ENCODE measurements at regions not wholly inside any gene's neighbourhood (a gene's known extent, or its start where the extent isn't known, plus 50 kb on each side); places are given as distances from the start of the nearest gene placed in this dataset.

- Histone ChIP-seq H3K9me3 (ENCODE audit: low read length) (no peaks in the 10 kb centered on the region), H3K36me3 (ENCODE audit: insufficient read depth, low read length) (no peaks in the 10 kb centered on the region), H3K4me1 (ENCODE audit: insufficient read depth, low read length) (peaks cover 5% of the 10 kb centered on the region), H3K27ac (ENCODE audit: low read depth, low read length) (no peak overlapping the region), H3K27me3 (ENCODE audit: control insufficient read depth in 1 of 2, insufficient read depth in 2 of 2, low read length in 2 of 2) (peaks cover 0 to 5% of the 10 kb centered on the region in 2 donors), H3K4me3 (ENCODE audit: low read depth in 1 of 2, low read length in 2 of 2) (no peak overlapping the region), H3K9ac (ENCODE audit: low read length) (no peak overlapping the region)
These were observed 114.4 kb upstream of the COPS8 start for GRCh38 chr2:236971131-236971821.

GRCh38 chr2:236971919-236972381 lies 113.7 kb upstream of the COPS8 start:
- H3K9ac ChIP-seq (ENCODE audit: low read length) = no peak overlapping the region
- no peaks in the 10 kb centered on the region for H3K36me3 ChIP-seq (ENCODE audit: insufficient read depth, low read length)
- H3K27ac ChIP-seq (ENCODE audit: low read depth, low read length) = no peak overlapping the region
- no peaks in the 10 kb centered on the region for H3K9me3 ChIP-seq (ENCODE audit: low read length)
- H3K4me1 ChIP-seq (ENCODE audit: insufficient read depth, low read length) = peaks cover 5% of the 10 kb centered on the region
- peaks cover 0 to 5% of the 10 kb centered on the region in 2 donors for H3K27me3 ChIP-seq (ENCODE audit: control insufficient read depth in 1 of 2, insufficient read depth in 2 of 2, low read length in 2 of 2)
- no peak overlapping the region for H3K4me3 ChIP-seq (ENCODE audit: low read depth in 1 of 2, low read length in 2 of 2)

DNA sequence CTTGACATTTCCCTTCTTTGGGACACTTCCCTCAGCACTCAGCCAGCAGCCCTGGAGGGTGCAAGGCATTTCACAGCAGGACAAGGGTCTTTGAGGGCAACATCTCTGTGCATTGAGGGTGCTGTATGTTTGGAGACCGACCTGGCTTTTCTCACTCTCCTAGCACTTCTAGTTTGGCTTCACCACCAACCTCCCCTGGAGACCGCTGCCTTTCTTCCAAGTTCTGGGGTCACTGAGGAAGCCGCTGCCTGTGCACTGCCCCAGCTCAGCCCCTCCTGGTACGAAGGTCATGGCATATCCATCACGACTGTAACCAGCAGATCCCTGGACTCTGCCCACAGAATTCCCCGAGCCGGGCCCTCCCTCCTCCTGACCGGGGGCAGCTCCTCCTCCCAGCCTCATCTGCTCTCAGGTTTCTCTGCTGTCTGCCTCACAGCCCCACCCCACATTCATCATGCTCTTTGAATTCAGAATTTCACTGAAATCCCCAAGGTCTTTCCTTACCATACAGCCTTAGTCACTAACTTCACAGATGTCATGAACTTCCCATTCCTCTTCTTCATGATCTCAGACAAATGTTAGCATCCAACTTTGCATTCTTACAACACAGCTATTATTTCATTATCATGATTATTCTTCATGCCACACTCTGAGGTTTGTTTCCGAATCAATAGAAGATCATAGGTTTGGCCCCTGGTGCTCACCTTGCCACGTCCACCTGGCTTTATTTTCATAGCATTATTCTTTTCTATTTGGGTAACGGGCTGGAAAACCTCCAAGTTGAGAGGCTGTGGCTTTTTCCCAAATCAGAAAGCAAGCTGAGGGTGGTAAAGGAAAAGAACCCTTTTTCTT lies 113.0 kb upstream of the COPS8 start:
- Histone ChIP-seq H3K27me3 (ENCODE audit: control insufficient read depth in 1 of 2, insufficient read depth in 2 of 2, low read length in 2 of 2) (peaks cover 0 to 5% of the 10 kb centered on the region in 2 donors), H3K4me3 (ENCODE audit: low read depth in 1 of 2, low read length in 2 of 2) (no peak overlapping the region)

DNA sequence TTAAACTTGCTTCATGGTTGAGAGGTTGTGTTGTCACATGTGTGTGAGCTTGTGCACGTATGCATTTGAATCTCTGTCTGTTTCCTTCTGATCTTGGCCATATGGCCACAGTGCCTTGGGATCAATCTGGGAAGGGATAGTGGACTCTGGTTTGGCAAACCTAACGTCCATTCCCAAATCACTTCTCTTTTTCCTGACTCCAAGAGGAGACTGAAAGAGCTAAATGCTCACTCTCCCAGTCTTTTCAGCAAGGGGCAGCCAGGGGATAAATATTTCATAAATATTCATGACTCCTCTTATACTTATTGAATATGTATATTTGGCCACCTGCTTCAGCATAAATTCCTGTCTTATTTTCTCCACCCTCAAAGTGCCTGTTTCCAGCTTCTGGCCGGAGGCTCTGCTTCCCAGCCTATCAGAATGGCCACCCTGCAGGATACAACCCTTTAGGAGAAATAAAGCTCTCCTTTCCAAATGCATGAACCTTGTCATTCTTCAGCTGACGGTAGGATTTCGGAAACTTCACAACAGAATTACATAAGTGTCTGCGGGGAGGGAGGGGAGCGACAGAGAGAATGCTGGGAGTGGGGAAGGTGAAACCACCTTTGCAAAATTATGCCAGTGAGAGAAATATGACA lies 112.2 kb upstream of the COPS8 start:
- peaks cover 5% of the 10 kb centered on the region for H3K4me1 ChIP-seq (ENCODE audit: insufficient read depth, low read length)

More for the DNA sequence above, 113.0 kb upstream of the COPS8 start:
- Histone ChIP-seq H3K9me3 (ENCODE audit: low read length) (no peaks in the 10 kb centered on the region), H3K4me1 (ENCODE audit: insufficient read depth, low read length) (peaks cover 5% of the 10 kb centered on the region), H3K36me3 (ENCODE audit: insufficient read depth, low read length) (no peaks in the 10 kb centered on the region), H3K9ac (ENCODE audit: low read length) (no peak overlapping the region), H3K27ac (ENCODE audit: low read depth, low read length) (no peak overlapping the region)

GRCh38 chr2:236974148-236974547 lies 111.5 kb upstream of the COPS8 start:
- no peak overlapping the region for H3K4me3 ChIP-seq (ENCODE audit: low read depth in 1 of 2, low read length in 2 of 2)
- H3K4me1 ChIP-seq (ENCODE audit: insufficient read depth, low read length) = peaks cover 5% of the 10 kb centered on the region
- H3K27ac ChIP-seq (ENCODE audit: low read depth, low read length) = no peak overlapping the region
- H3K36me3 ChIP-seq (ENCODE audit: insufficient read depth, low read length) = no peaks in the 10 kb centered on the region
- no peak overlapping the region for H3K9ac ChIP-seq (ENCODE audit: low read length)
- no peaks in the 10 kb centered on the region for H3K9me3 ChIP-seq (ENCODE audit: low read length)
- H3K27me3 ChIP-seq (ENCODE audit: control insufficient read depth in 1 of 2, insufficient read depth in 2 of 2, low read length in 2 of 2) = peaks cover 0 to 5% of the 10 kb centered on the region in 2 donors

More for the DNA sequence above, 112.2 kb upstream of the COPS8 start:
- Histone ChIP-seq H3K36me3 (ENCODE audit: insufficient read depth, low read length) (no peaks in the 10 kb centered on the region), H3K27ac (ENCODE audit: low read depth, low read length) (no peak overlapping the region), H3K9ac (ENCODE audit: low read length) (no peak overlapping the region), H3K9me3 (ENCODE audit: low read length) (no peaks in the 10 kb centered on the region), H3K4me3 (ENCODE audit: low read depth in 1 of 2, low read length in 2 of 2) (no peak overlapping the region), H3K27me3 (ENCODE audit: control insufficient read depth in 1 of 2, insufficient read depth in 2 of 2, low read length in 2 of 2) (peaks cover 0 to 5% of the 10 kb centered on the region in 2 donors)

- Histone ChIP-seq H3K27ac (ENCODE audit: low read depth, low read length) (no peak overlapping the region), H3K4me3 (ENCODE audit: low read depth in 1 of 2, low read length in 2 of 2) (no peak overlapping the region), H3K36me3 (ENCODE audit: insufficient read depth, low read length) (no peaks in the 10 kb centered on the region), H3K4me1 (ENCODE audit: insufficient read depth, low read length) (peaks cover 5% of the 10 kb centered on the region), H3K9ac (ENCODE audit: low read length) (no peak overlapping the region), H3K9me3 (ENCODE audit: low read length) (no peaks in the 10 kb centered on the region), H3K27me3 (ENCODE audit: control insufficient read depth in 1 of 2, insufficient read depth in 2 of 2, low read length in 2 of 2) (peaks cover 0 to 5% of the 10 kb centered on the region in 2 donors)
These were observed 110.9 kb upstream of the COPS8 start for GRCh38 chr2:236974752-236975151.

GRCh38 chr2:236975766-236976165 lies 109.9 kb upstream of the COPS8 start:
- H3K27ac ChIP-seq (ENCODE audit: low read depth, low read length) = no peak overlapping the region
- no peak overlapping the region for H3K4me3 ChIP-seq (ENCODE audit: low read depth in 1 of 2, low read length in 2 of 2)
- H3K27me3 ChIP-seq (ENCODE audit: control insufficient read depth in 1 of 2, insufficient read depth in 2 of 2, low read length in 2 of 2) = peaks cover 0 to 5% of the 10 kb centered on the region in 2 donors
- no peaks in the 10 kb centered on the region for H3K9me3 ChIP-seq (ENCODE audit: low read length)
- H3K4me1 ChIP-seq (ENCODE audit: insufficient read depth, low read length) = peaks cover 2% of the 10 kb centered on the region
- no peak overlapping the region for H3K9ac ChIP-seq (ENCODE audit: low read length)
- no peaks in the 10 kb centered on the region for H3K36me3 ChIP-seq (ENCODE audit: insufficient read depth, low read length)

DNA sequence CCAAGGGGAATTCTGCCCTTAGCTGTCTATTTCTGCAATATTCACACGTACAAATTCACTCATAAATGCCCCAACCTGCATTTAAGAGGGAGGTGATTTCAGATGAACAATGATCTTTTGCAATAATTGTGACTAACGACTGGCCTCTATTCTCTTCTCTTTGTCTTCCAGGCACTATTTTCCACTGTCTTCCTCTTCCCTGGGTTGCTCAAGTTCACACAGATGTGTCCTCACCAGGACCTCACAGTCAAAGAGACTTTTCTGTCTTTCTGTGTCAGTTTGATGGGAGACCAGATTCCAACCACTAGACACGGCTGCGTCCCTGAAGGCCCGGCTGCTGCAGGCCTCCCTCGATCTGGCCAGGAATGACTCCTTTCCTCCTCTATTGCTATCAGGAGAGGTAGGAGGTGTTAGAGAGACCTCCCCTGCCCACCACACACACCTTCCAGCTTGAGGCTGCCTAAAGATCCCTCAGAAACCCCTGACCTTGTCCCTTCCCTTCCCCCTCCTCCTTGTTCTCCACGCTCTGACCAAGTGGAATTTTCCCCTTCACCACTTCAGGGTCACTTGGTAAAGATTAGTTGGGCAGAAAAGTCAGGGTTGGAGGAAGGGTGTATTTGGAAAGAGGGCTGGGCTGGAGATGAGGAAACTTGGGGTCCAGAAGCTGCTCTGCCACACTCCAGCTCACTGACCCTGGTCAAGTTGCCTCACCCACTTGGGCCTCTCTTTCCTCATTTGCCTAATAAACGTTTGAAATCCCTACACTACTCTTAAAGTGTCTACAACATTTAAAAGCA lies 109.2 kb upstream of the COPS8 start:
- peaks cover 0 to 5% of the 10 kb centered on the region in 2 donors for H3K27me3 ChIP-seq (ENCODE audit: control insufficient read depth in 1 of 2, insufficient read depth in 2 of 2, low read length in 2 of 2)
- no peaks in the 10 kb centered on the region for H3K9me3 ChIP-seq (ENCODE audit: low read length)
- H3K4me3 ChIP-seq (ENCODE audit: low read depth in 1 of 2, low read length in 2 of 2) = no peak overlapping the region
- H3K36me3 ChIP-seq (ENCODE audit: insufficient read depth, low read length) = no peaks in the 10 kb centered on the region
- H3K9ac ChIP-seq (ENCODE audit: low read length) = no peak overlapping the region
- no peak overlapping the region for H3K27ac ChIP-seq (ENCODE audit: low read depth, low read length)
- H3K4me1 ChIP-seq (ENCODE audit: insufficient read depth, low read length) = no peaks in the 10 kb centered on the region

- H3K27ac ChIP-seq (ENCODE audit: low read depth, low read length) = no peak overlapping the region
- no peaks in the 10 kb centered on the region for H3K4me1 ChIP-seq (ENCODE audit: insufficient read depth, low read length)
- H3K9me3 ChIP-seq (ENCODE audit: low read length) = no peaks in the 10 kb centered on the region
- no peaks in the 10 kb centered on the region for H3K36me3 ChIP-seq (ENCODE audit: insufficient read depth, low read length)
- H3K9ac ChIP-seq (ENCODE audit: low read length) = no peak overlapping the region
- no peak overlapping the region for H3K4me3 ChIP-seq (ENCODE audit: low read depth in 1 of 2, low read length in 2 of 2)
- H3K27me3 ChIP-seq (ENCODE audit: control insufficient read depth in 1 of 2, insufficient read depth in 2 of 2, low read length in 2 of 2) = peaks cover 0 to 3% of the 10 kb centered on the region in 2 donors
These were observed 108.4 kb upstream of the COPS8 start for GRCh38 chr2:236977063-236977851.

- Histone ChIP-seq H3K27ac (ENCODE audit: low read depth, low read length) (no peak overlapping the region), H3K4me3 (ENCODE audit: low read depth in 1 of 2, low read length in 2 of 2) (no peak overlapping the region), H3K27me3 (ENCODE audit: control insufficient read depth in 1 of 2, insufficient read depth in 2 of 2, low read length in 2 of 2) (no peaks in the 10 kb centered on the region), H3K9ac (ENCODE audit: low read length) (no peak overlapping the region), H3K36me3 (ENCODE audit: insufficient read depth, low read length) (no peaks in the 10 kb centered on the region), H3K4me1 (ENCODE audit: insufficient read depth, low read length) (no peaks in the 10 kb centered on the region), H3K9me3 (ENCODE audit: low read length) (peaks cover 2% of the 10 kb centered on the region)
These were observed 107.8 kb upstream of the COPS8 start for GRCh38 chr2:236977852-236978398.

All from muscle layer of colon (tissue), 2 donors.